ENCODE measurements at regions not wholly inside any gene's neighbourhood (a gene's known extent, or its start where the extent isn't known, plus 50 kb on each side); places are given as distances from the start of the nearest gene placed in this dataset.

GRCh38 chr3:162125790-162126189 lies 629.2 kb downstream of the OTOL1 start:
- no peak for DNase-seq (ENCODE audit: low spot score)

GRCh38 chr3:162130582-162130981 lies 634.0 kb downstream of the OTOL1 start:
- DNase-seq (ENCODE audit: low spot score) = no peak

GRCh38 chr3:162132981-162133380 lies 636.4 kb downstream of the OTOL1 start:
- no peak for DNase-seq (ENCODE audit: low spot score)

GRCh38 chr3:162134571-162134970 lies 638.0 kb downstream of the OTOL1 start:
- DNase-seq (ENCODE audit: low spot score) = peak; percentile 7

- no peak for DNase-seq (ENCODE audit: low spot score)
Observed at GRCh38 chr3:162136136-162136535, 639.5 kb downstream of the OTOL1 start.

- DNase-seq (ENCODE audit: low spot score) = no peak
Observed at GRCh38 chr3:162138509-162138908, 641.9 kb downstream of the OTOL1 start.

GRCh38 chr3:162139841-162140240 lies 643.2 kb downstream of the OTOL1 start:
- DNase-seq (ENCODE audit: low spot score) = no peak

GRCh38 chr3:162141272-162141791 lies 644.7 kb downstream of the OTOL1 start:
- no peak for DNase-seq (ENCODE audit: low spot score)

- DNase-seq (ENCODE audit: low spot score) = no peak
Observed at GRCh38 chr3:162142511-162142910, 645.9 kb downstream of the OTOL1 start.

GRCh38 chr3:162143180-162143579 lies 646.6 kb downstream of the OTOL1 start:
- no peak for DNase-seq (ENCODE audit: low spot score)

GRCh38 chr3:162147996-162148395 lies 651.4 kb downstream of the OTOL1 start:
- DNase-seq (ENCODE audit: low spot score) = no peak

GRCh38 chr3:162150790-162151189 lies 654.2 kb downstream of the OTOL1 start:
- no peak for DNase-seq (ENCODE audit: low spot score)

- DNase-seq (ENCODE audit: low spot score) = no peak
Observed at GRCh38 chr3:162152636-162153035, 656.0 kb downstream of the OTOL1 start.

GRCh38 chr3:162161595-162161994 lies 665.0 kb downstream of the OTOL1 start:
- DNase-seq (ENCODE audit: low spot score) = no peak

GRCh38 chr3:162165346-162165745 lies 668.7 kb downstream of the OTOL1 start:
- DNase-seq (ENCODE audit: low spot score) = no peak

- no peak for DNase-seq (ENCODE audit: low spot score)
Observed at GRCh38 chr3:162166543-162166942, 669.9 kb downstream of the OTOL1 start.

- no peak for DNase-seq (ENCODE audit: low spot score)
Observed at GRCh38 chr3:162168715-162169114, 672.1 kb downstream of the OTOL1 start.

- no peak for DNase-seq (ENCODE audit: low spot score)
Observed at GRCh38 chr3:162170581-162170980, 674.0 kb downstream of the OTOL1 start.

- DNase-seq (ENCODE audit: low spot score) = no peak
Observed at GRCh38 chr3:162171970-162172369, 675.4 kb downstream of the OTOL1 start.

GRCh38 chr3:162175145-162175544 lies 678.5 kb downstream of the OTOL1 start:
- DNase-seq (ENCODE audit: low spot score) = no peak

GRCh38 chr3:162175878-162176277 lies 679.3 kb downstream of the OTOL1 start:
- DNase-seq (ENCODE audit: low spot score) = no peak

GRCh38 chr3:162183440-162183839 lies 686.8 kb downstream of the OTOL1 start:
- no peak for DNase-seq (ENCODE audit: low spot score)

- no peak for DNase-seq (ENCODE audit: low spot score)
Observed at GRCh38 chr3:162192340-162193029, 695.9 kb downstream of the OTOL1 start.
